ENCODE measurements at regions not wholly inside any gene's neighbourhood (a gene's known extent, or its start where the extent isn't known, plus 50 kb on each side); places are given as distances from the start of the nearest gene placed in this dataset.

DNA sequence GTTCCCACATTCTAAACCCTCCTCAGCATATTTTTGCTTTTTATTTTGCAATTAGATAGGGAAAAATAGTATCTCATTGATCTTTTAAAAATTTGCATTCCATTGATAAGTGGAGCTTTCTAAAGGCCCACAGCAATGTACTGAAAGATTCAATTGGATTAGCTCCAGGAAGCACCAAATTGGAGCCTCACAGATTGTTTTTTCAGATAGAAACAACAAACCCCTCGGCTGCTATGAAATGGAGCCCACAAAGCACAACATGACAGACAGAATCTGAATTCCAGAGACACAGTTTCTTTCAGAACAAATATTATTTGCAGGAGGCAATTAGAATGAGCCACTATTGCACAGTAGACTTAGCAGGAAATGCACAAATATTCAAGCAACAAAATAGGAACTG lies 58.9 kb upstream of the KIF26B start:
- no peak for DNase-seq

GRCh38 chr1:245094954-245095353 lies 59.8 kb upstream of the KIF26B start:
- Histone ChIP-seq H3K4me1 (ENCODE audit: low read length) (no peaks in the 10 kb centered on the region), H3K9ac (ENCODE audit: low read length) (no peak overlapping the region), H3K27me3 (replicated peaks; ENCODE audit: insufficient read depth, low read length) (no peaks in the 10 kb centered on the region), H3K79me2 (ENCODE audit: low read length) (no peaks in the 10 kb centered on the region), H3K9me3 (replicated peaks; ENCODE audit: insufficient read depth, low read length) (no peaks in the 10 kb centered on the region), H3K36me3 (replicated peaks; ENCODE audit: insufficient read depth, low read length) (no peaks in the 10 kb centered on the region), H4K20me1 (ENCODE audit: insufficient read depth, low read length) (no peaks in the 10 kb centered on the region), H3K9me2 (replicated peaks; ENCODE audit: insufficient read depth, low read length) (no peaks in the 10 kb centered on the region), H3K4me2 (ENCODE audit: low read depth, low read length) (no peak overlapping the region), H3K4me3 (ENCODE audit: low read length) (no peak overlapping the region), H3F3A (ENCODE audit: insufficient read depth, low read length) (no peaks in the 10 kb centered on the region), H3K27ac (ENCODE audit: low read length) (no peak overlapping the region), H2AFZ (ENCODE audit: low read length) (no peak overlapping the region)
- no peak for TF ChIP-seq EZH2phosphoT487 (IDR thresholded peaks at IDR 0.05; ENCODE audit: low read length)
- TF ChIP-seq, protein P1, sequence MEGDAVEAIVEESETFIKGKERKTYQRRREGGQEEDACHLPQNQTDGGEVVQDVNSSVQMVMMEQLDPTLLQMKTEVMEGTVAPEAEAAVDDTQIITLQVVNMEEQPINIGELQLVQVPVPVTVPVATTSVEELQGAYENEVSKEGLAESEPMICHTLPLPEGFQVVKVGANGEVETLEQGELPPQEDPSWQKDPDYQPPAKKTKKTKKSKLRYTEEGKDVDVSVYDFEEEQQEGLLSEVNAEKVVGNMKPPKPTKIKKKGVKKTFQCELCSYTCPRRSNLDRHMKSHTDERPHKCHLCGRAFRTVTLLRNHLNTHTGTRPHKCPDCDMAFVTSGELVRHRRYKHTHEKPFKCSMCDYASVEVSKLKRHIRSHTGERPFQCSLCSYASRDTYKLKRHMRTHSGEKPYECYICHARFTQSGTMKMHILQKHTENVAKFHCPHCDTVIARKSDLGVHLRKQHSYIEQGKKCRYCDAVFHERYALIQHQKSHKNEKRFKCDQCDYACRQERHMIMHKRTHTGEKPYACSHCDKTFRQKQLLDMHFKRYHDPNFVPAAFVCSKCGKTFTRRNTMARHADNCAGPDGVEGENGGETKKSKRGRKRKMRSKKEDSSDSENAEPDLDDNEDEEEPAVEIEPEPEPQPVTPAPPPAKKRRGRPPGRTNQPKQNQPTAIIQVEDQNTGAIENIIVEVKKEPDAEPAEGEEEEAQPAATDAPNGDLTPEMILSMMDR (IDR thresholded peaks at IDR 0.05; ENCODE audit: low read length), result no peak
- TF ChIP-seq EZH2 (optimal IDR thresholded peaks at IDR 0.05; ENCODE audit: low read depth, low read length), result no peak
- no peak for DNase-seq

More for the DNA sequence above, 58.9 kb upstream of the KIF26B start:
- Histone ChIP-seq H3K4me1 (ENCODE audit: low read length) (no peaks in the 10 kb centered on the region), H3K9me2 (replicated peaks; ENCODE audit: insufficient read depth, low read length) (no peaks in the 10 kb centered on the region), H3K27me3 (replicated peaks; ENCODE audit: insufficient read depth, low read length) (no peaks in the 10 kb centered on the region), H2AFZ (ENCODE audit: low read length) (no peak overlapping the region), H3K27ac (ENCODE audit: low read length) (no peak overlapping the region), H3K4me3 (ENCODE audit: low read length) (no peak overlapping the region), H3F3A (ENCODE audit: insufficient read depth, low read length) (no peaks in the 10 kb centered on the region), H4K20me1 (ENCODE audit: insufficient read depth, low read length) (no peaks in the 10 kb centered on the region), H3K79me2 (ENCODE audit: low read length) (no peaks in the 10 kb centered on the region), H3K9me3 (replicated peaks; ENCODE audit: insufficient read depth, low read length) (no peaks in the 10 kb centered on the region), H3K36me3 (replicated peaks; ENCODE audit: insufficient read depth, low read length) (no peaks in the 10 kb centered on the region), H3K4me2 (ENCODE audit: low read depth, low read length) (no peak overlapping the region), H3K9ac (ENCODE audit: low read length) (no peak overlapping the region)
- TF ChIP-seq, protein P1 (IDR thresholded peaks at IDR 0.05; ENCODE audit: low read length), result no peak
- TF ChIP-seq EZH2phosphoT487 (IDR thresholded peaks at IDR 0.05; ENCODE audit: low read length), result no peak
- TF ChIP-seq EZH2 (optimal IDR thresholded peaks at IDR 0.05; ENCODE audit: low read depth, low read length), result no peak

DNA sequence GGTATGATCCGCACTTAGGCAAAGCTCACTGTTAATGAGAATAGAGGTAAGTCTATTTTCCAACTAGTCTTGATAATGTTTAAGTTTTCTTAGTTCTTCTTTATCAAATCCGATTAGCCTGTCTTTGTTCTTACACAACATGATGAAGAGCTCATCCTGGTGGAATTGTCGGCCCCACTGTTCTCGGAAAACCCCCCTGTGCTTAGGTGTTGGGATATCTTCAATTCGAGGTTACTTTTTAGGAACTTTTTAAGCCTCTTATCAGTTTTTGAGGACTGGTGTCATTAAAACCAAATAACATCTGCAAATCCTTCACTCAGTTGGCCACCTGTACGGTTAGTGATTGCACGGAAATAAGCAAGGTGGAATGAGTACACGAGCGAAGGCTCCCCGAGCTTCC lies 60.7 kb upstream of the KIF26B start:
- TF ChIP-seq EZH2 (optimal IDR thresholded peaks at IDR 0.05; ENCODE audit: low read depth, low read length) (no peak), EZH2phosphoT487 (IDR thresholded peaks at IDR 0.05; ENCODE audit: low read length) (no peak)
- TF ChIP-seq, protein P1 (IDR thresholded peaks at IDR 0.05; ENCODE audit: low read length), result no peak
- Histone ChIP-seq H3K9me3 (replicated peaks; ENCODE audit: insufficient read depth, low read length) (no peaks in the 10 kb centered on the region), H3K36me3 (replicated peaks; ENCODE audit: insufficient read depth, low read length) (no peaks in the 10 kb centered on the region), H4K20me1 (ENCODE audit: insufficient read depth, low read length) (no peaks in the 10 kb centered on the region), H3K9ac (ENCODE audit: low read length) (no peak overlapping the region), H2AFZ (ENCODE audit: low read length) (no peak overlapping the region), H3K79me2 (ENCODE audit: low read length) (no peaks in the 10 kb centered on the region), H3K27me3 (replicated peaks; ENCODE audit: insufficient read depth, low read length) (no peaks in the 10 kb centered on the region), H3K4me1 (ENCODE audit: low read length) (no peaks in the 10 kb centered on the region), H3F3A (ENCODE audit: insufficient read depth, low read length) (no peaks in the 10 kb centered on the region), H3K4me3 (ENCODE audit: low read length) (no peak overlapping the region), H3K4me2 (ENCODE audit: low read depth, low read length) (no peak overlapping the region), H3K27ac (ENCODE audit: low read length) (no peak overlapping the region), H3K9me2 (replicated peaks; ENCODE audit: insufficient read depth, low read length) (no peaks in the 10 kb centered on the region)
- DNase-seq, result no peak

Data from MM.1S (cell line).